Neural crest cell (in vitro differentiated cells): ENCODE measurements at regions not wholly inside any gene's neighbourhood (a gene's known extent, or its start where the extent isn't known, plus 50 kb on each side); places are given as distances from the start of the nearest gene placed in this dataset.

Experiments
- DNase-seq: peaks from one replicate; pipeline ENCODE4 v3.0.0; 2021; ENCODE audit warnings: low read depth, mixed read lengths, low spot score
- H3K27ac Mint-ChIP-seq: one replicate; pipeline ENCODE4 v1.8.0; 2021; ENCODE audit warnings: mild to moderate bottlenecking, mixed read lengths; ENCODE audit not compliant: unreplicated experiment
- H3K27me3 Mint-ChIP-seq: 2 replicates; pipeline ENCODE4 v1.8.0; 2021; ENCODE audit warnings: low read depth, mild to moderate bottlenecking, mixed read lengths
- H3K36me3 Mint-ChIP-seq: 2 replicates; pipeline ENCODE4 v1.8.0; 2021; ENCODE audit warnings: low read depth, mild to moderate bottlenecking, mixed read lengths
- H3K4me1 Mint-ChIP-seq: 2 replicates; pipeline ENCODE4 v1.8.0; 2021; ENCODE audit warnings: mixed read lengths
- H3K4me3 Mint-ChIP-seq: one replicate; pipeline ENCODE4 v1.8.0; 2021; ENCODE audit warnings: mild to moderate bottlenecking, mixed read lengths
- H3K9me3 Mint-ChIP-seq: 2 replicates; pipeline ENCODE4 v1.8.0; 2021; ENCODE audit warnings: mixed read lengths
- CTCF ChIP-seq: fragments of 200-600 bp; sonication (generic); conservative IDR thresholded peaks from 2 replicates; pipeline ENCODE4 v1.5.0; 2021; ENCODE audit warnings: antibody characterized with exemption, mild to moderate bottlenecking

GRCh38 chr10:85105614-85106255 lies 777.3 kb downstream of the CCSER2 start:
- DNase-seq: peak; percentile 6

GRCh38 chr10:85111271-85111670 lies 782.9 kb downstream of the CCSER2 start:
- H3K4me3 Mint-ChIP-seq: no peak overlapping the region
- H3K27me3 Mint-ChIP-seq: no peaks in the 10 kb centered on the region
- DNase-seq: no peak
- peaks cover 2% of the 10 kb centered on the region for H3K9me3 Mint-ChIP-seq
- no peak for TF ChIP-seq CTCF
- no peak overlapping the region for H3K27ac Mint-ChIP-seq
- no peaks in the 10 kb centered on the region for H3K4me1 Mint-ChIP-seq
- H3K36me3 Mint-ChIP-seq: no peaks in the 10 kb centered on the region

More at GRCh38 chr10:85105614-85106255, 777.3 kb downstream of the CCSER2 start:
- H3K36me3 Mint-ChIP-seq: no peaks in the 10 kb centered on the region
- TF ChIP-seq CTCF: peak; percentile 45
- no peak overlapping the region for H3K27ac Mint-ChIP-seq
- H3K9me3 Mint-ChIP-seq: no peaks in the 10 kb centered on the region
- H3K4me3 Mint-ChIP-seq: no peak overlapping the region
- peaks cover 5% of the 10 kb centered on the region for H3K4me1 Mint-ChIP-seq
- H3K27me3 Mint-ChIP-seq: no peaks in the 10 kb centered on the region

- Mint-ChIP-seq H3K4me1 (no peaks in the 10 kb centered on the region), H3K36me3 (no peaks in the 10 kb centered on the region), H3K4me3 (no peak overlapping the region), H3K27ac (no peak overlapping the region), H3K27me3 (no peaks in the 10 kb centered on the region), H3K9me3 (peaks cover 3% of the 10 kb centered on the region)
- TF ChIP-seq CTCF: no peak
- DNase-seq: no peak
Observed at GRCh38 chr10:85124603-85125051, 796.2 kb downstream of the CCSER2 start.

GRCh38 chr10:85137253-85137652 lies 808.9 kb downstream of the CCSER2 start:
- Mint-ChIP-seq H3K9me3 (no peaks in the 10 kb centered on the region), H3K4me3 (no peak overlapping the region), H3K4me1 (peaks cover 21% of the 10 kb centered on the region), H3K36me3 (no peaks in the 10 kb centered on the region), H3K27ac (no peak overlapping the region), H3K27me3 (no peaks in the 10 kb centered on the region)
- TF ChIP-seq CTCF: no peak
- no peak for DNase-seq

- Mint-ChIP-seq H3K4me3 (no peak overlapping the region), H3K4me1 (peaks cover 21% of the 10 kb centered on the region), H3K36me3 (no peaks in the 10 kb centered on the region), H3K27me3 (no peaks in the 10 kb centered on the region), H3K27ac (no peak overlapping the region), H3K9me3 (no peaks in the 10 kb centered on the region)
- TF ChIP-seq CTCF: no peak
- DNase-seq: no peak
Observed at GRCh38 chr10:85138046-85138445, 809.7 kb downstream of the CCSER2 start.
